NCI-H526 (cell line): ENCODE measurements at regions not wholly inside any gene's neighbourhood (a gene's known extent, or its start where the extent isn't known, plus 50 kb on each side); places are given as distances from the start of the nearest gene placed in this dataset.

Experiments
- DNase-seq, 2 experiments: peaks; one replicate each; lab custom pipeline; 2025; lab: John Stamatoyannopoulos, UW

DNA sequence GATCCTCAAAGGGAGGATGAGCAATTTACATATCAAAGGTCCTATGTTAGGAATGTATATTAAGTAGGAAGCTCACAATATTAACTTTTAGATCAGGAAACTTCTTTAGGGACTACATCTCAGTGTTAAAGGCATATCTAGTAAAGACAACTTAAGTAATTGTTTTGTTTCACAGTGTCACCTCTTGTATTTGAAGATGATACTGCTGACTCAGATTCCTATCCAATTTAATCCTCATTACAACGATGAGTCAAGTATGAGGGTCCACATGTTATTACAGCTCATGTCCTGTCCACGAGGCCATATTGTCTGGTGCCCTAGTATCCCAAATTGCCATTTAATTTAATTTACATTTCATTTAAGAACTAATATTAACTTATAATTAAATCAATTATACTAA is 523.9 kb downstream of the CCDC85A start:
- DNase-seq, result no peak

DNA sequence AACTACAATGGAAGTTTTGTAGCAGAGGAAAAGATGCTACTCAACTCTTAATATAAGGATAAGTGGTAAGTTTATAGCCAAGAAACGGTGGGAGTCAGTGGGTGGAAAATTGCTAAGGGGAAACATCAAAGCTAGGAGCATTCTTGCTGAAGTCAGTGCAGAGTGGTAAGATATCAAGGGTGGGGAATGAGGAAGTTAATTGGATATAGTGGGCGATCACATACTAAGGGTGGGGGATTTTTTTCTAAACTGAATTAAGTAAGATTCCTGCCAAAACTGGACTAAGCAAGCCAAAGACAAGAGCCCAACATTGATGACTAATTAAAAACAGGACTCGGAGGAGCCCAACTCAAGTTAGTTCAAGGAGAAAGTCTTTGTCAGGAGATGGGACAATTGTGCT is 525.4 kb downstream of the CCDC85A start:
- DNase-seq, result no peak

DNA sequence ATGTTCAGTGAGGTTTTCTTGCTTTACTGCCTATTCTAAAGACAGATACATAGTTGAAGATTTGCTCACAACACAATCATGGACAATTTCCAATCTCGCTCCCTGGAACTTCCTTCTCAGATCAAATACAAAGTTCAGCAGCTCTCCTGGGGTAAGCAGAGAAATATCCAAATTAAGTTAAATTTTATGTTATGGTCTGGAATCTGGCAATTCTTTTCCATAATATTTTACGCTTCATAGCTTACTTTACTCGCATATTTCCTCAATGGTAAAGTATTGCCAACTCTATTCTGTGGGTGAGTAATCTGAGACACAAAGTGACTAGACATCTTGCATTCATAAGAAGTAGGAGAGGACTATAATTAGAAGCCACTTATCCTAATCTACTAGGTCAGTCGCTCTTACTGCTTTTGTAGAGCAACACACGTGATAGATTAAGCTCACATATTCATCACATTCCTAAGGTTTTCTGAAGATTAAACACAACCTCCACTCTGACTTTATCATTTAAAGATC is 529.4 kb downstream of the CCDC85A start:
- DNase-seq, result no peak

DNA sequence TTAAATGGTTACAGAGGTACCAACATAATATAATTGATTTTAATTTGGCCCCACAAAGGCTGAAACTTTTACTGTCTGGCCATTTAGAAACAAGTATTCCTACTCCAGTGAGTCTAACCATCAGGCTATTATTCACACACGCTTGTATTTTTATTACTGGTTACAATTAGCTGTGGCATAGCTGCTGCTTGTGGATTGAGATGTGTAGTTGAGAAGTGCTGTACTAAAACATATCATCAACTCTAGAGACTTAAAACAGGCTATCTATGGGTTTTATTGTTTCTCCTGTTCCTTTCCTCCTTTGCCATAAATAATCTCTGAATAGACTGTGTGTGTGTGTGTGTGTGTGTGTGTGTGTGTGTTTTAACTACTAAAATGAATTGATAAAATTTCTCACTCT is 530.2 kb downstream of the CCDC85A start:
- DNase-seq, result no peak

DNA sequence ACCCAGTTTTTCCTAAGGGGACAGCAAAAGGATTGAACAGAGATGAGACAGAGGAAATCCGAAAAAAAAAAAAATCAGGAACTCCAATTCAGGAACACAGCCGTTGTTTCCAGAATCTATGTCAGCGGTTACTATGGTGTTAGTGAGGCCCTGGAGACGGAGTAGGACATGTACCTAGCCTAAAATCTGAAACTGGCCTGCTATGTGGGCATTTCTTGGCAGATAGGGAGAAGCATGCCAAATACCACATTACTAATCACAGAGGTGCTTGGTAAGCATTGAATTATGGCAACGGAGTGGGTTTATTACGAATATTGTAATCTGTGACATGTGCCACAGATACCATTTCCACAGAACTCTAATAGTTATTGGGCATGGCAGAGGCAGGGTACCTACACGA is 530.6 kb downstream of the CCDC85A start:
- no peak for DNase-seq

DNA sequence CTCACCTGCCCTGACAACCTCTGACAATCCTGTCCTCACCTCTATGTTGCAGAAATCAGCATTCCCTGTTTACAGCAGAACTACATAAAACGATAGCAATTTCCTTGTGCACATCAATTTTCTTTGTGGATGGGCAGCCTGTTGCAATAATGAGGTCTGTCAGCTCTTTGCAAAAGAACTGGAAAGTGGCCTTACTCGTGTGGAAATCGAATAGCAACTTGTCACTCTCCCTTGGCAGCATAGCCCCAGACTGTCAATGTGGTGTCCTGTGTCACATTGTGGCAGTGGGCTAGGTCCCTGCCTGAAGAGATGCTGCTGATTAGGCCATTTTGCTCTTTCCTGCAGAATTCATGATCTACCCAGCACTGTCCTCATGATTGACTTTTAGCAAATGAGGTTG is 531.9 kb downstream of the CCDC85A start:
- DNase-seq, result no peak

DNA sequence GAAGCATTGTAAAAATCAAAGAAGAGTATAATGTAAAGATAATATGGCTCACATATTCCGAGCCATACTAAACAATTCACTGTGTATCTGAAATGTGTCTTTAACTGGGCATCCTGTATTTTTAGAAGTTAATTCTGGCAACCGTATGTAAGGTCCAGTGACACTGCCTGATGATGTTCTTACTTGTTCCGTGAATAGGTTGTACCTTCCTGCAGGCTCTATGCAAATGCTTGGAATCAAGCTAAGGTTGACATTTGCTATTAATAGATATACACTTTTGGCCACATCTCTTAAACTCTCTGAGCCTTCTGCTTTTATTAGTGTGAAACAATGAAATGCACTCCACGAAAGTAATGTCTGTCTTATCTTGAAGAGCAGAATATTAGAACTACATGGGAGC is 534.6 kb downstream of the CCDC85A start:
- no peak for DNase-seq

DNA sequence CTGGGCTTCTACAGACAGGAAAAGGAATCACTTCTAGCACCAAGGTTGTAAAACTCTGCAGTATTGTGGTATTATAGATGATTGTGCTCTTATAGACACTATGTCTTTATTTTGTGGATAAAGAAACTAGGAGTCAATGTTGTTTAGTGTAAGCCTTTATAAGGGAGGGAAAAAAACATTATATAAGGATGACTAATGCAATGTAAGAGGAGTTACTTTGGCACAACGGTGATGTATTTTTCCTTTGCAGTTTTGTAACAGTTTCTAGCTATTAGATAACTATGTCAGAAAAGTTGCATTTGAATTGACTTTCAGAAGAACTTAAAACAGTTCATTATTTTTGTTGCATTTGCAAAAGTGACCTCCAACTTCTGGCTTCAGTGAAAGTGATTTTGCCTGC is 545.4 kb downstream of the CCDC85A start:
- no peak for DNase-seq

DNA sequence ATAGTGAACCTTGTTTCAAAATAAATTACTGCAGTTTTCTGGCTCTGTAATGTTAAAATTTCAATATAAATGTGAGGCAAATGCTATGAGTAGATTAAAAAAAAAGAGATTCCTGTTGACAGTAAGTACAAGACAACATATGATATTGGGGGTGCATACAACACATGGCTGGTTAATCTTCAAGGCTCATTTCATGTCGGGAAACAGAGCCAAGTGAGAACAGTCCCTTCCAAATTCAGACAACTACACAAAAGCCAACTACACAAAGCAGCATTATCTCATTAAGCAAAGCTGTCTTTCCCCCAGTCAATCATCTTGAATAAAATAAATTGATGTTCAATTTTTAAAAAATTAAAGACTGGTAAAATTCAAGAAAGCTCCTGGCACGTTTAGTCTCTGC is 549.2 kb downstream of the CCDC85A start:
- DNase-seq, result no peak

DNA sequence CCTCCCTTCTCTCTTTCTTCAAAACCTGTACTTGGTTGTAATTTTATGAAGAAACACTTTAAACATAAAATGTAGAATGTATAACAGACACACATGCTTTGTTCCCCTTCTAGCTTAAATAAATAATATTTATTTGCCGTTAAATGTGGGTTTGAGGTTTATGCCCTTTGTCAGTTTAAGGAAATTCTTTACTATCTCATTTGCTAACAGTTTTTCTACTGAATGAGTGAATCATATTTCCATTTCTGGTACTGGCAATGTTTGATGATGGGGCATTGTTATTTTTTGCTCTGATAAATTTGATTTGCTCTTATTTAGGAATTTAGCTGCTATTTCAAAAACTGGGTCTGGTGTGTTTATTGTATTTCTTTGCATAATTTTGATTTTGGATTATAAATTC is 555.6 kb downstream of the CCDC85A start:
- DNase-seq, result peak; percentile 38 to 50

DNA sequence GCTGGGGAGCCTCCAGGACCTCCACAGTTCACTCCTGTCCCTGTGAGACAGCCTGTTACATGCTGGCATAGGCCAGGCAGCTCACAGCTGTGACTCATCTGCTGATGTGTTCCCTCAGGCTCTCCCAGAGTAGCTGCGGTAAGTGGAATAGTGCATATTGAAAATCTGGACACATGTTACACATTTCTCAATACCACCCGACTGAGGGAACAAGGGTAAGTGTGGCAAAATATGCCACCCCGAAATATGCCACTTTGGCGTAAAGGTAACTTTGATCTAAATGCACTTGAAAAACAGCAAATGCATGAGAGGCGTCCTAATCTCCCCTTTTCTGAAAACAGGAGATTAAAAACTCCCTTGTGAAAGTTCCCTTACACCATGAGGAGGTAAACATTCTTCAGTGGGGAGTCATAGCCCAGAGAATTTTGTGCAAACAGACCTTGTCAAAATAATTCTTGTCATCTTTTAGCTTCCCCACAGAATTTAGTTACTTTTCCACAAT is 557.9 kb downstream of the CCDC85A start:
- no peak for DNase-seq

DNA sequence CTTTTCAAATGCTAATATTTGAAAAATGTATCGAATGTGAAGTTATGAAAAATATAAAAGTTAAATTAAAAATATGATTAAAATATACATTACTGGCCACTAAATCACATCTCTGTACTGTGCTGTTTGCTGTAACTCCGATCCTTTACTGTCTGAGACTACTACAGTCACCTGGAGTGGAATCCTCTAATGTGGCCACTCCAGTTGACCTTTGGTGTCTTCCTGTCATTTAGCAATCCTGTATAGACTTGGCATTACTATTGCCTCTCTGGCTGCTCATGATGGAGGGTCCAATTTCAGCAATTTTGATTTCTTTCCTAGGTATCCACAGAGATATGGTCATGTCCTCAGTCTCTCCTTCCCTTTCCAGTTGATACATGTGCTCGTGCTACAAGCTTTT is 560.0 kb downstream of the CCDC85A start:
- DNase-seq, result no peak

DNA sequence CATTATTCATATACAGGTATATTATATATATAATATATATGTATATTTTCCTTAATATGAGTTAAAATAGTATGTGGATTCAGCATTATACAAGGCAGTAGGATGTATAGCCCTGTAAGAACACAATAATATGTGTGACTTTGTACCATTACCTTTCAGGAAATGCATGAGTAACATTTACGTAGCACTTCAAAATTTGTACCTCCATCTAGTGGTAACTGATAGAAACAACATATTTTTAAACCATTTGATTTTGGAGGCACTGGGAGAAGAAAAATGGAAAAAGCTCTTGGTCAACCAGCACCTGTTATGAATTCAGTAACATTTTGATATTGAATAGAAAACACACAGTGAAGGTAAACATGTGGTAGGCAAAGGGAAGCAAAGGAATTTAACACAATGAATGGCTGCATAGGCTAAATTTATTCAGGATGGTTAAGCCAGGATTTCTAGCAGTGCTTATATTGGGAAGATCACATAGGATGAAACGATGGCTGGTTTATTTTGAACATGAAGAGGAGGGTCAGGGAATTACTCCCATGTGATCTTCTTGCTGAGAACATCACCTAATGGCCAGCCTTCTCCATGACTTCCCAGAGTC is 565.5 kb downstream of the CCDC85A start:
- DNase-seq, result peak in 1 of 2 experiments; percentile 62

DNA sequence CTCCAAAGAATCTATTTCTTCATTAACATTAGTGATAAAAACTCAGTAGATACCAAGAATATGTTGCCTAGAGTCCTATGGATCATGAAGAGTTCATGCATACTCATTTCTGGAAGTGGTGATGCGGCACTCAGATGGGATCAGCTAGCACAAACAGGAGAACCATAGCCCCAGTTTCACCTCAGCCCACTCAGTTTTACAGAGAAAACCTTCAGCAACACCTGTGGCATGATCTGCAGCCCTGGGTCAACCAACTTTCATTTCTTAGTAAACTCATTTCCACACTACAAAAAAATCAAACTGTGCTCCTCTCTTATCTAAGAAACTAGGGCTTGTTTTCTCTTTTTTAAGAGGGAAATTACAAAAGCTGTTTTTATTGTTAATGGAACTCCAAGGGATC is 569.4 kb downstream of the CCDC85A start:
- no peak for DNase-seq

DNA sequence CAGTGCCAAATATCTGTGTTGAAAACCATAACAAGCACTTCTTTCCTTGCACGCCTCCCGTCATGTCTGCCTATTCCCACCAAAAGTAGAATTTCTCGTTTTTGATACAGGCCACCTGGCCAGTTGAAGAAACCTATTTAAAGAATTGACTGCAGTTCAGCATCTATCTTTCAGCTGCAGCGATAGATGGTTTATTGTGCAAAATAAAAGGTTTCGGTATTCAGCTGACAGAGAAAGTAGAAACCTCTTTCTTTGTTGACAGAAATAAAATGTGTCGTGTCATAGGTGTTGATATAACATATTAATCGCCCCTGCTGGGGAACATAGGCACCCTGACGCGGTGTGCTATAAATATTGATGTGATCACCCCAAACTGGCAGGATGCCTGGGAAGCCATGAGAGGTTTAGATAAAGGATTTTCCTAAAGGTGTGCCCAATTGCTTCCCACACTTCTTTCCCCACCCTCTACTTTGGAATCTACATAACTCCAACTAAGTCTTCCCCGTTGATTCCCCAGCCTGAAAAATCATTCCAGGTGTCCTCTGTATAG is 570.4 kb downstream of the CCDC85A start:
- no peak for DNase-seq

DNA sequence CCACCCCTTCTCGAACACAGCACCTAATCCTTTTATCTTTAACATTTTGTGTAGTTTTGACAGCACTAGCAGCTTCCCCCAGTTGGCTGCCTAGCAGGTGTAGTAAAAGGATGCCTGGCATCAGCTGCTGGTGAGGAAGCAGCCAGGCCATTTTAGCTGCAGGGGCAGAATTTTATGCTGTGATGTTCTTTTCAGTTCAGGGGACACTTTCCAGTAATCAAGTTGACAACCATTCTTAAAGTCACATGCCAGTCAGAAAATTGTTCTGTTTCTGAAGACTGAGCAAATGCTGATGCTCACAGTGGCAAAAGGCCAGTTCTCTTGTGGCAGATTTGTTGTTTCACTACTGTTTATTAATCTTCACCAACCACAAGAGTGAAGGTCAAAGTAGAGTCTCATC is 570.8 kb downstream of the CCDC85A start:
- DNase-seq, result no peak

DNA sequence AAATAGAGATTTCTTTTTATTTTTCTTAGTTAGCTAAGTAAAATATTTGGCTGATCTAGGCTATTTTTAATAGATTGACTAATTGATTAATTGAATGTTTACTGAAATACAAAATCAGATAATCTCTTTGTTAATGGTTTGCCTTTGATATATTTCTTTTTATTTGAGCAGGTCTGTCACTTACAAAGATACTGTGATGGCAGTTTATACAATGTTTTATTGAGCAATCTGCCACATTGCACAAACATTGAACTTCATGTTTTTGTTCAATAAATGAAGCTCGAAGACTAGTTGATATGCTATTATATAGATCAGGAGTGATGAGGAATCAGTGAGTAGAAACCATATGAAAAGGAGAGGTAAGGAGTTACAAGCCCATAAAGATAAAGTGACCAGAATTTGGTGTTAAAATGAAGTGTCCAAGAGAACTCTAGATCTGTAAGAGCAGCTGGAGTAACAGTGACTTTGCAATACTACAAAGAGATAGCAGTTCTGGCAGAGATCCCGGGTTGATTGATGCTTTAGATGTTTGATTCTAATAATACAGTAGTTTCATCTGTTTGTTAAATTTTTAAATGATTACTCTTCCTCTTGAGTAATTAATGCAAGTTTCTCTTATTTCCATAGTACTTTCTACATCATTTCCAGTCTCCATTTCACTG is 574.2 kb downstream of the CCDC85A start:
- DNase-seq, result no peak

DNA sequence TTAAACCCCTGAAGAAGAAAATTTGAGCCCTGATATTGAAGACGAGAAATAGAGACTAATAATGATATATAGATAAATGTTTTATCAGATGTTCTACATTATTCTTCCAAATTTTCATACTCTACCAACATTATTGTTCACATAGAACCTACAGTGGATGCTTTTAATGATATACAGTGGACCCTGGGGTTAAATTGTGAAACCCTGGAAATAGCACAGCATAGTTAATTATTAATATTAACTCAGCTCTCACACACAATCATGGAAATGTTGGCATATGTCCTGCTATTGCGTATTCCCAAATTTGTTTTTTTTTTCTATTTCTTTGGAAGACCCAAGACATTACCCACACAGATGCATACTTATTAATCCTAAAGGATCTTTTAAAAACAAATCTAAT is 579.9 kb downstream of the CCDC85A start:
- DNase-seq, result no peak

DNA sequence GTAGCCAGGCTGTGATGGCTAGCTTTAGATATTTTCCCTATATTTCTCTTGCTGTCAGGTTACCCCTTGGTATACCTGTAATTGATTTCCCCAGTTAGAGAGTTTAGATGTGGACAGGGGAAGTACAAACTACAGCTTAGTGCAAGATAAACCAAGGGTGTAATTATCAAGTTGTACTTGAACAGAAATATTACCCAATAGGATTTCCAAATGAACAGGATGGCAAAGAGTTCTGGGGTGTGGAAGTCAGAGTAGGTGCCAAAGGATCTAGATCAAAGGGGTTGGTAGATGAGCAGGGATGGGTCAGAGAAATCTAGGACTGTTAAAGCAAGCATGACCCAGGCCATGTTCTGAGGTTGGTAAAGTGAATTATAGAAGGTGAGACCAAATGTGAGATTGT is 585.2 kb downstream of the CCDC85A start:
- no peak for DNase-seq

DNA sequence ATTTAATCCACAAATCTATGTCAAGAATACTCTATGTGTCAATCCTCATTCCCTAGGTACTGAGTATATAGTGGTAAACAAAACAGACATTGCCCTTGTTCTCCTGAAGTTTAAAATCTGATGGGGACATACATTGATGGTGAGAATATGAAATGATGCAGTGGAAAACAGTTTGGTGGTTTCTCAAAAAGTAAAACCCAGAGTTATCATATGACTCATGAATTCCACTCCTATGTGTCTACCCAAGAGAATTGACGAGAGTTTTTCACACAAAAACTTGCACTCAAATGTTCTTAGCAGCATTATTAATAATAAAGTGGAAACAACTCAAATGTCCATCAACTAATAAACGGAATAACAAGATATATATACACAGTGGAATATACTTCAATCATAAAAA is 586.7 kb downstream of the CCDC85A start:
- DNase-seq, result no peak

DNA sequence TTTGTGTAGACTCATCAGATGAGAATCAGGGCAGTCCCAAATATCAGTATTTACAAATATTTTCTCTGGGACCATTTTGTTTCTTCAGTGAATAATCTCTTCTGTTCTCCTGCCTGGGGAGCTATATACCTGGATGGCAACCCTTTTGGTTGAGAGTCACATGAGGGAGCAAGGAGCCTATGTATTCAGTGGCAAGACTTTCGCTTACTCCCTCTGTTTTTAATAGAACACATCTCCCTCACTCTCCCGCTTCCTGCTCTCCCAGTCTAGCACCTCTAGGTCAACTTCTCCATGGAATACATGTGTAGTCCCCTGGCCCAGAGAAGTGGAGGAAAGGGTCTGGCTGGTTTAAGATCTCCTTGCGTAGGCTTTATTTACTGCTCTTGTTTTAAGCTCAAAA is 600.3 kb downstream of the CCDC85A start:
- DNase-seq, result no peak

DNA sequence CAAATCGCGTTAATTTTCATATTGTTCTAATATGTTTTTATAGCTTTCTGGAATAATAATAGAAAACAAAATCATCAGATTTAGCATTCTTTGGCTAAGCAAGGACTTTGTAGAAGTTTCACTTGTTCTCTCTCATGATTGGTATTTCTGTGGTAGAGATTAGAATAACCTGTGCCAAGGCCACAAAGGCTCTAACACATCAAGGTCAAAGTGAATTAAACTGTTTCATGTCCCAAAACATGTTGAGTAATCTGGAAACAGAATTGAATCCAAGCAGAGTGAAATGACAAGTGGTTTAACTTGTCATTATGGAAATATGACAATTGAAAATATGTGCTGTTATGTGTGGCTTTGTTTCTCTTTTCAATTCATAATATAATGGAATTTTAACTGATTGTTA is 617.4 kb downstream of the CCDC85A start:
- DNase-seq, result no peak

DNA sequence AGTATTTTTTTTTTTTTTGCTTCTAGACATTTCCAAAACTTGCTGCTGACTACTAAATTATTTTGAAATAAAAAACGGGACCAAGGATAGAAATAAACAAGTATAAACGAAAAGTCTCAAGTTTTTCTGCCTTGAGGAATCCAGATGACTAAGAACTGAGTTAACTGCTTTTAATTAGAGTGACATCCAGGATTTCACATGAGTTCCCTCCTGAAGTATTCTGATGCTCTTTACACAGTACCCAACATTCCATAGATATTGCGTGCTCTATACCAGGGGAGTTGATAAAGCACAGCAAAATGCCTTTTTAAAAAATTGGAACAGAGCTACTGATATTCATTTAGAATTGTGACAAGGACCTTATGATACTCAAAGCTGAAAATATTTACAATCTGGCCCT is 618.0 kb downstream of the CCDC85A start:
- no peak for DNase-seq

DNA sequence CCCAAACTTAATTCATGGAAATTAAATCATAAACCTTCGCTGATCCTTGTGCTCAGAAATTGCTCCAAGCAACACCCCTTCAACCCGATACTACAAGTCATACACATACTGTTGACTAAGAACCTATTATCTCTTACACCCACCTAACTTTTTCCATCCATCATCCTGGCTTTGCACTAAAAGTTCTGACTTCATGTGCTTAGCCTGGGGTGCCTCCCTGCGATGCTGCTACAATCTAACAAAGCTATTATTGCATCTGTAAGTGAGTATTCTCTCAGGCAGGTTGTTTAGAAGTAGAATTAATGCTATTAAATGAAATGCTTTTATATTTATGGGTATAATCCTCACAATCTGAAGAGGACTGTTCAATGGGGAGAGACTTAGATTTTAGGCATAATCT is 619.8 kb downstream of the CCDC85A start:
- no peak for DNase-seq
